ENCODE measurements at regions not wholly inside any gene's neighbourhood (a gene's known extent, or its start where the extent isn't known, plus 50 kb on each side); places are given as distances from the start of the nearest gene placed in this dataset.

DNA sequence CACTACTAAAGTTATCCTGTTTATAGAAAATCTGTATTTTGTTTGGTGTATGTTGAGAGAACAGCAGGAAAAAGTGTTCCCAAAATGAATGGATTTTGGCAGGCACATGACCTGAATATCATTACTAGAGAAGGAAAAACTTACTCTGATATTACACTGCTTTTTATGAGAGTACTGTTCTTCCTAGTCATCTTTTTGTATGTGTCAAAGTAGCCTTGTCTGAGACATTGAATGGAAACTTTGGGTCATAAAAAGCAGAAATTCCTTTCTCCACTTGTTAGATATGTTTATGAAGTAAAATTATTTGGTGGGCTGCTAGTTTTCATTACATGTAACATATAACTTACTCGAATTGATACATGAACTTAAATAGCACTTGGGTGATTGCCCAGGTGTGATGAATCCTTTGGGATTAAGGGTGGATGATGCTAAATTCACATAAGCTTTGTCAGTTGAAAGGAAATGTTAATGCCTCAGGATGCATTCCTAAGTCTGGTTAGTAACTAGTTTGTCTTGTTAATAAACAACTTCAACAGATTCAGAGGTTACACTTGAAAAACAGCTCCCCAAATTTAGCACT lies 206.7 kb downstream of the CENPW start:
- TF ChIP-seq, protein P1, sequence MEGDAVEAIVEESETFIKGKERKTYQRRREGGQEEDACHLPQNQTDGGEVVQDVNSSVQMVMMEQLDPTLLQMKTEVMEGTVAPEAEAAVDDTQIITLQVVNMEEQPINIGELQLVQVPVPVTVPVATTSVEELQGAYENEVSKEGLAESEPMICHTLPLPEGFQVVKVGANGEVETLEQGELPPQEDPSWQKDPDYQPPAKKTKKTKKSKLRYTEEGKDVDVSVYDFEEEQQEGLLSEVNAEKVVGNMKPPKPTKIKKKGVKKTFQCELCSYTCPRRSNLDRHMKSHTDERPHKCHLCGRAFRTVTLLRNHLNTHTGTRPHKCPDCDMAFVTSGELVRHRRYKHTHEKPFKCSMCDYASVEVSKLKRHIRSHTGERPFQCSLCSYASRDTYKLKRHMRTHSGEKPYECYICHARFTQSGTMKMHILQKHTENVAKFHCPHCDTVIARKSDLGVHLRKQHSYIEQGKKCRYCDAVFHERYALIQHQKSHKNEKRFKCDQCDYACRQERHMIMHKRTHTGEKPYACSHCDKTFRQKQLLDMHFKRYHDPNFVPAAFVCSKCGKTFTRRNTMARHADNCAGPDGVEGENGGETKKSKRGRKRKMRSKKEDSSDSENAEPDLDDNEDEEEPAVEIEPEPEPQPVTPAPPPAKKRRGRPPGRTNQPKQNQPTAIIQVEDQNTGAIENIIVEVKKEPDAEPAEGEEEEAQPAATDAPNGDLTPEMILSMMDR (IDR thresholded peaks at IDR 0.05; ENCODE audit: insufficient read depth, low read length, poor library complexity, severe bottlenecking) = no peak
- Histone ChIP-seq H3K27me3 (ENCODE audit: control insufficient read depth, insufficient read depth, low read length) (no peaks in the 10 kb centered on the region), H3K36me3 (ENCODE audit: control insufficient read depth, insufficient read depth, low read length) (no peaks in the 10 kb centered on the region), H3K4me3 (ENCODE audit: low read depth, low read length) (no peak overlapping the region)
- no peak for DNase-seq (ENCODE audit: low read depth)

DNA sequence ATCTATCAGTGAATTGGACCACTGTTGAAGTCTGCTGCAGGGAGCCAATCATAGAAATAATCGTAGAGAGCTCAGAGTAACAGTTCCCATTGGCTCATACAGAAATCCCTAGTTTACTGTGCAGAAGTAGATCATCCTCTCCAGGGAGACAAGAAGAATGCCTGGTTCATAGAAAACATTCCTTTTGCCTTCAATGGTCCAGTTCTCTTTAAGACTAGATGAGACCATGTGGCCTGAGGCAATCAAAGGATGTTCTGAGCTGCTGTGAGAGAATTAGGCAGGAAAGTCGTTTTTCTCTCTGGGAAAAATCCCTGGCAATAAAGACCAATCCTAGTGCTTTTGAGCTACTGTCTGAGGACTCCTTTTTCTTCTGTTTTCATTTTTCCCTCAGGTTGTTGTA lies 208.4 kb downstream of the CENPW start:
- H3K4me3 ChIP-seq (ENCODE audit: low read depth, low read length) = no peak overlapping the region
- DNase-seq (ENCODE audit: low read depth) = no peak
- no peaks in the 10 kb centered on the region for H3K27me3 ChIP-seq (ENCODE audit: control insufficient read depth, insufficient read depth, low read length)
- TF ChIP-seq, protein P1 (IDR thresholded peaks at IDR 0.05; ENCODE audit: insufficient read depth, low read length, poor library complexity, severe bottlenecking) = no peak
- H3K36me3 ChIP-seq (ENCODE audit: control insufficient read depth, insufficient read depth, low read length) = no peaks in the 10 kb centered on the region

GRCh38 chr6:126550323-126550722 lies 210.4 kb downstream of the CENPW start:
- TF ChIP-seq, protein P1 (IDR thresholded peaks at IDR 0.05; ENCODE audit: insufficient read depth, low read length, poor library complexity, severe bottlenecking) = no peak
- H3K27me3 ChIP-seq (ENCODE audit: control insufficient read depth, insufficient read depth, low read length) = no peaks in the 10 kb centered on the region
- H3K36me3 ChIP-seq (ENCODE audit: control insufficient read depth, insufficient read depth, low read length) = no peaks in the 10 kb centered on the region
- DNase-seq (ENCODE audit: low read depth) = no peak
- H3K4me3 ChIP-seq (ENCODE audit: low read depth, low read length) = no peak overlapping the region

GRCh38 chr6:126551832-126552231 lies 211.9 kb downstream of the CENPW start:
- Histone ChIP-seq H3K4me3 (ENCODE audit: low read depth, low read length) (no peak overlapping the region), H3K36me3 (ENCODE audit: control insufficient read depth, insufficient read depth, low read length) (no peaks in the 10 kb centered on the region), H3K27me3 (ENCODE audit: control insufficient read depth, insufficient read depth, low read length) (no peaks in the 10 kb centered on the region)
- TF ChIP-seq, protein P1 (IDR thresholded peaks at IDR 0.05; ENCODE audit: insufficient read depth, low read length, poor library complexity, severe bottlenecking) = no peak
- no peak for DNase-seq (ENCODE audit: low read depth)

- H3K4me3 ChIP-seq (ENCODE audit: low read depth, low read length) = no peak overlapping the region
- no peaks in the 10 kb centered on the region for H3K27me3 ChIP-seq (ENCODE audit: control insufficient read depth, insufficient read depth, low read length)
- H3K36me3 ChIP-seq (ENCODE audit: control insufficient read depth, insufficient read depth, low read length) = no peaks in the 10 kb centered on the region
- TF ChIP-seq, protein P1 (IDR thresholded peaks at IDR 0.05; ENCODE audit: insufficient read depth, low read length, poor library complexity, severe bottlenecking) = no peak
- DNase-seq (ENCODE audit: low read depth) = no peak
Measured at GRCh38 chr6:126553854-126554253, 213.9 kb downstream of the CENPW start.

DNA sequence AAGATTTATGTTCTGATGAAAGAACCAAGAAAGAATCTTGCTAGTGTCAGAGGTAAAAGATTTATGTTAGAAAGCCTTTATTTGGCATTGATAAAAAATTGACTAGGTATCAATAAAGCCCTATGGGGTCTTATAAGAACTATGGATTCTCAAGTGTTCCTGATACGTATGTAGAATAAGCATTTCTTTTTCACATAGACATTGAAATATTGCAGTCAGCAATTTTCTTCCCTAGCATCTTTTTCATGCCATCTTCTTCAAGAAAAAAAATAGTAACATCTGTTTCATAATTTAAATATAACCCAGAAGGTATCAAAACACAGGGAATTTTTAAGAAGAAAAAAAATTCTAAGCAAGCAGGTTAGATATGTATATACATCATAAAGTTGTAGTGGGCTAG lies 230.6 kb downstream of the CENPW start:
- no peak for DNase-seq (ENCODE audit: low read depth)
- TF ChIP-seq, protein P1 (IDR thresholded peaks at IDR 0.05; ENCODE audit: insufficient read depth, low read length, poor library complexity, severe bottlenecking) = no peak
- H3K27me3 ChIP-seq (ENCODE audit: control insufficient read depth, insufficient read depth, low read length) = no peaks in the 10 kb centered on the region
- H3K36me3 ChIP-seq (ENCODE audit: control insufficient read depth, insufficient read depth, low read length) = no peaks in the 10 kb centered on the region
- no peak overlapping the region for H3K4me3 ChIP-seq (ENCODE audit: low read depth, low read length)

All from kidney epithelial cell (primary cell).